H9 (cell line): ENCODE measurements at regions not wholly inside any gene's neighbourhood (a gene's known extent, or its start where the extent isn't known, plus 50 kb on each side); places are given as distances from the start of the nearest gene placed in this dataset.
A peak's percentile ranks its signal among the peaks of the same experiment; 100 is the strongest.

ENCODE experiments used
- DNase-seq: peaks from one replicate; pipeline ENCODE4 v3.0.0-alpha.2; 2017
- H2AFZ ChIP-seq: one replicate; pipeline ENCODE4 v1.6.1; 2013; ENCODE audit warnings: mild to moderate bottlenecking, low read length, control low read depth, moderate library complexity
- H2AK5ac ChIP-seq: 2 replicates; pipeline ENCODE4 v1.6.1; 2013; ENCODE audit warnings: low read length, control low read depth, mixed read lengths; ENCODE audit not compliant: insufficient read length
- H2BK120ac ChIP-seq: one replicate; pipeline ENCODE4 v1.6.1; 2013; ENCODE audit warnings: low read depth, mild to moderate bottlenecking, low read length, control low read depth, inconsistent platforms; ENCODE audit not compliant: poor library complexity, severe bottlenecking
- H2BK12ac ChIP-seq: 2 replicates; pipeline ENCODE4 v1.6.1; 2013; ENCODE audit warnings: low read length, control low read depth, mixed read lengths, low read depth; ENCODE audit not compliant: insufficient read length
- H2BK15ac ChIP-seq: 2 replicates; pipeline ENCODE4 v1.6.1; 2013; ENCODE audit warnings: low read depth, low read length, control low read depth
- H2BK20ac ChIP-seq: one replicate; pipeline ENCODE4 v1.6.1; 2013; ENCODE audit warnings: low read depth, mild to moderate bottlenecking, low read length, control low read depth, inconsistent platforms; ENCODE audit not compliant: poor library complexity, severe bottlenecking
- H2BK5ac ChIP-seq: 2 replicates; pipeline ENCODE4 v1.6.1; 2013; ENCODE audit warnings: low read length, control low read depth, mixed read lengths; ENCODE audit not compliant: insufficient read length
- H3K14ac ChIP-seq: 2 replicates; pipeline ENCODE4 v1.6.1; 2013; ENCODE audit warnings: low read length, control low read depth; ENCODE audit not compliant: insufficient read depth
- H3K18ac ChIP-seq: 2 replicates; pipeline ENCODE4 v1.6.1; 2013; ENCODE audit warnings: low read depth, mild to moderate bottlenecking, mixed read lengths, low read length, control low read depth; ENCODE audit not compliant: insufficient read length
- H3K23ac ChIP-seq: 2 replicates; pipeline ENCODE4 v1.6.1; 2013; ENCODE audit warnings: low read length, control low read depth, mixed read lengths, low read depth; ENCODE audit not compliant: insufficient read length
- H3K23me2 ChIP-seq: 2 replicates; pipeline ENCODE4 v1.6.1; 2013; ENCODE audit warnings: low read depth, mild to moderate bottlenecking, mixed read lengths, low read length, control low read depth; ENCODE audit not compliant: insufficient read length, poor library complexity, severe bottlenecking
- H3K27ac ChIP-seq: 2 replicates; pipeline ENCODE4 v1.5.1; 2013; ENCODE audit warnings: low read length, control low read depth, mixed read lengths, low read depth; ENCODE audit not compliant: insufficient read length
- H3K27me3 ChIP-seq: 2 replicates; pipeline ENCODE4 v1.6.1; 2013; ENCODE audit warnings: low read length, control low read depth, inconsistent platforms; ENCODE audit not compliant: insufficient read depth
- H3K4ac ChIP-seq: 2 replicates; pipeline ENCODE4 v1.6.1; 2013; ENCODE audit warnings: low read depth, mild to moderate bottlenecking, control low read depth, inconsistent platforms, low read length, moderate library complexity
- H3K4me1 ChIP-seq: 2 replicates; pipeline ENCODE4 v1.6.1; 2013; ENCODE audit warnings: low read length, control low read depth, inconsistent platforms; ENCODE audit not compliant: insufficient read depth
- H3K4me2 ChIP-seq: 2 replicates; pipeline ENCODE4 v1.6.1; 2013; ENCODE audit warnings: low read length, control low read depth, mixed read lengths; ENCODE audit not compliant: insufficient read length, insufficient read depth
- H3K56ac ChIP-seq: 2 replicates; pipeline ENCODE4 v1.6.1; 2013; ENCODE audit warnings: low read depth, mild to moderate bottlenecking, mixed read lengths, low read length, control low read depth; ENCODE audit not compliant: insufficient read length
- H3K79me1 ChIP-seq: 2 replicates; pipeline ENCODE4 v1.6.1; 2013; ENCODE audit warnings: low read depth, mild to moderate bottlenecking, moderate library complexity, low read length, control low read depth, inconsistent platforms; ENCODE audit not compliant: insufficient read depth, poor library complexity, severe bottlenecking
- H3K79me2 ChIP-seq: 2 replicates; pipeline ENCODE4 v1.6.1; 2013; ENCODE audit warnings: low read length, control low read depth, inconsistent platforms; ENCODE audit not compliant: insufficient read depth
- H3K9ac ChIP-seq: 2 replicates; pipeline ENCODE4 v1.6.1; 2013; ENCODE audit warnings: low read length, control low read depth, mixed read lengths; ENCODE audit not compliant: insufficient read length; ENCODE audit errors: extremely low read depth
- H3K9me3 ChIP-seq: one replicate; pipeline ENCODE4 v1.6.1; 2013; ENCODE audit warnings: low read depth, low read length, inconsistent platforms; ENCODE audit not compliant: control insufficient read depth
- H3T11ph ChIP-seq: one replicate; pipeline ENCODE4 v1.6.1; 2013; ENCODE audit warnings: mild to moderate bottlenecking, low read length, control low read depth, inconsistent platforms
- H4K20me1 ChIP-seq: one replicate; pipeline ENCODE4 v1.6.1; 2013; ENCODE audit not compliant: control insufficient read depth, insufficient read length, insufficient read depth
- H4K5ac ChIP-seq: 2 replicates; pipeline ENCODE4 v1.6.1; 2013; ENCODE audit warnings: low read depth, mild to moderate bottlenecking, mixed read lengths, low read length, control low read depth; ENCODE audit not compliant: insufficient read length
- H4K8ac ChIP-seq: replicated peaks from 2 replicates; pipeline ENCODE4 v1.6.1; 2013; ENCODE audit warnings: low read length, control low read depth, mixed read lengths, low read depth; ENCODE audit not compliant: insufficient read length
- H4K91ac ChIP-seq: 2 replicates; pipeline ENCODE4 v1.6.1; 2013; ENCODE audit warnings: low read depth, mild to moderate bottlenecking, moderate library complexity, mixed read lengths, low read length, control low read depth; ENCODE audit not compliant: insufficient read length
- H3K27ac Mint-ChIP-seq, 3 experiments: 2 replicates in 2 of 3; 3 replicates in 1 of 3; pipeline ENCODE4 v1.8.0; 2020 to 2021; ENCODE audit warnings: mixed read lengths in 3 of 3, mild to moderate bottlenecking in 1 of 3, moderate library complexity in 1 of 3
- H3K27me3 Mint-ChIP-seq: 2 replicates; pipeline ENCODE4 v1.8.0; 2021; ENCODE audit warnings: low read depth, mild to moderate bottlenecking, moderate library complexity, mixed read lengths
- H3K36me3 Mint-ChIP-seq, 3 experiments: 2 replicates in 2 of 3; 3 replicates in 1 of 3; pipeline ENCODE4 v1.8.0; 2020 to 2021; ENCODE audit warnings: low read depth in 3 of 3, mixed read lengths in 3 of 3; ENCODE audit not compliant: insufficient read depth in 1 of 3
- H3K4me1 Mint-ChIP-seq, 2 experiments: 2 replicates each; pipeline ENCODE4 v1.8.0; 2020; ENCODE audit warnings: mixed read lengths in 2 of 2
- H3K4me3 Mint-ChIP-seq, 2 experiments: 2 replicates in 1 of 2; 3 replicates in 1 of 2; pipeline ENCODE4 v1.8.0; 2020 to 2021; ENCODE audit warnings: mild to moderate bottlenecking in 2 of 2, mixed read lengths in 2 of 2, moderate library complexity in 1 of 2
- H3K9me3 Mint-ChIP-seq, 2 experiments: 2 replicates in 1 of 2; 3 replicates in 1 of 2; pipeline ENCODE4 v1.8.0; 2020; ENCODE audit warnings: mild to moderate bottlenecking in 2 of 2, mixed read lengths in 2 of 2, moderate library complexity in 1 of 2
- WGBS: extraction: QIAGEN DNeasy Blood & Tissue Kit; methylation state at CpG from one replicate; pipeline ENCODE4 v1.1.7; 2013; ENCODE audit warnings: missing lambda C conversion rate, low lambda C conversion rate, mixed read lengths; ENCODE audit not compliant: insufficient read length; ENCODE audit errors: extremely low coverage; 5-methylcytosine and 5-hydroxymethylcytosine counted together
- TF ChIP-seq, protein P1 (sequence below): fragments of 200-600 bp; sonication (generic); conservative IDR thresholded peaks from 3 replicates; pipeline ENCODE4 v1.8.0; 2021; ENCODE audit warnings: antibody characterized with exemption, mild to moderate bottlenecking

- H3K9me3 ChIP-seq: no peaks in the 10 kb centered on the region
- H4K20me1 ChIP-seq: no peaks in the 10 kb centered on the region
- no peak for DNase-seq
- H2BK120ac ChIP-seq: no peak overlapping the region
- H2AK5ac ChIP-seq: peak overlapping the region; percentile 0
- H3T11ph ChIP-seq: no peak overlapping the region
- H3K18ac ChIP-seq: peak overlapping the region; percentile 76
- no peak overlapping the region for H3K56ac ChIP-seq
- no peaks in the 10 kb centered on the region for H3K79me1 ChIP-seq
- H2BK15ac ChIP-seq: no peak overlapping the region
- H3K23me2 ChIP-seq: peaks cover 4% of the 10 kb centered on the region
- peaks cover 4 to 43% (median 34%) of the 10 kb centered on the region in 3 experiments; a peak in 6 of 7 replicates for H3K36me3 Mint-ChIP-seq
- no peak overlapping the region for H2BK20ac ChIP-seq
- H3K14ac ChIP-seq: peak overlapping the region; percentile 28; the same call in 1 of the 2 replicates
- peak overlapping the region; percentile 27 for H3K9ac ChIP-seq
- no peak overlapping the region for H4K8ac ChIP-seq
- WGBS: no CpG with 5 or more reads among the region's 5 CpGs
- H2BK12ac ChIP-seq: peak overlapping the region; percentile 47
- H3K27me3 Mint-ChIP-seq: no peaks in the 10 kb centered on the region
- H4K5ac ChIP-seq: peak overlapping the region; percentile 1
- H2AFZ ChIP-seq: no peak overlapping the region
- H3K9me3 Mint-ChIP-seq: peaks cover 0 to 6% of the 10 kb centered on the region in 2 experiments; a peak in 3 of 5 replicates
- H3K4me3 Mint-ChIP-seq: peak overlapping the region; percentile 61 to 71
- H3K27ac ChIP-seq: peak overlapping the region; percentile 83
- H3K79me2 ChIP-seq: peaks cover 10% of the 10 kb centered on the region; the same call in 1 of the 2 replicates
- no peaks in the 10 kb centered on the region; the same call in 1 of the 2 replicates for H3K27me3 ChIP-seq
- peaks cover 81 to 85% of the 10 kb centered on the region in 2 experiments for H3K4me1 Mint-ChIP-seq
- H4K91ac ChIP-seq: no peak overlapping the region
- TF ChIP-seq, protein P1, sequence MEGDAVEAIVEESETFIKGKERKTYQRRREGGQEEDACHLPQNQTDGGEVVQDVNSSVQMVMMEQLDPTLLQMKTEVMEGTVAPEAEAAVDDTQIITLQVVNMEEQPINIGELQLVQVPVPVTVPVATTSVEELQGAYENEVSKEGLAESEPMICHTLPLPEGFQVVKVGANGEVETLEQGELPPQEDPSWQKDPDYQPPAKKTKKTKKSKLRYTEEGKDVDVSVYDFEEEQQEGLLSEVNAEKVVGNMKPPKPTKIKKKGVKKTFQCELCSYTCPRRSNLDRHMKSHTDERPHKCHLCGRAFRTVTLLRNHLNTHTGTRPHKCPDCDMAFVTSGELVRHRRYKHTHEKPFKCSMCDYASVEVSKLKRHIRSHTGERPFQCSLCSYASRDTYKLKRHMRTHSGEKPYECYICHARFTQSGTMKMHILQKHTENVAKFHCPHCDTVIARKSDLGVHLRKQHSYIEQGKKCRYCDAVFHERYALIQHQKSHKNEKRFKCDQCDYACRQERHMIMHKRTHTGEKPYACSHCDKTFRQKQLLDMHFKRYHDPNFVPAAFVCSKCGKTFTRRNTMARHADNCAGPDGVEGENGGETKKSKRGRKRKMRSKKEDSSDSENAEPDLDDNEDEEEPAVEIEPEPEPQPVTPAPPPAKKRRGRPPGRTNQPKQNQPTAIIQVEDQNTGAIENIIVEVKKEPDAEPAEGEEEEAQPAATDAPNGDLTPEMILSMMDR: no peak
- peak overlapping the region; percentile 27 for H2BK5ac ChIP-seq
- peak overlapping the region; percentile 97 to 99 (median 99) for H3K27ac Mint-ChIP-seq
- no peak overlapping the region for H3K4ac ChIP-seq
- H3K4me1 ChIP-seq: peaks cover 24% of the 10 kb centered on the region
- H3K4me2 ChIP-seq: peak overlapping the region; percentile 54
- no peak overlapping the region for H3K23ac ChIP-seq
Measured at GRCh38 chr2:201971531-201972228, 62.0 kb upstream of the FZD7 start.
